GM10847 (cell line): ENCODE measurements at regions not wholly inside any gene's neighbourhood (a gene's known extent, or its start where the extent isn't known, plus 50 kb on each side); places are given as distances from the start of the nearest gene placed in this dataset.

Experiments
- POLR2A ChIP-seq: IDR thresholded peaks from 2 replicates; pipeline ENCODE4 v1.6.1; 2011; ENCODE audit not compliant: insufficient read length; ENCODE audit errors: extremely low read depth

- no peak for TF ChIP-seq POLR2A
Measured at GRCh38 chr7:25279705-25280104, 51.4 kb upstream of the NPVF start.

- TF ChIP-seq POLR2A = no peak
Measured at GRCh38 chr7:25280181-25280580, 51.9 kb upstream of the NPVF start.

- TF ChIP-seq POLR2A = no peak
Measured at GRCh38 chr7:25282194-25282593, 53.9 kb upstream of the NPVF start.

- TF ChIP-seq POLR2A = no peak
Measured at GRCh38 chr7:25286756-25287155, 58.5 kb upstream of the NPVF start.

GRCh38 chr7:25287291-25287690 lies 59.0 kb upstream of the NPVF start:
- TF ChIP-seq POLR2A = no peak

GRCh38 chr7:25288556-25289307 lies 60.4 kb upstream of the NPVF start:
- TF ChIP-seq POLR2A = no peak

GRCh38 chr7:25289518-25289917 lies 61.2 kb upstream of the NPVF start:
- TF ChIP-seq POLR2A = no peak

GRCh38 chr7:25294624-25295023 lies 66.3 kb upstream of the NPVF start:
- no peak for TF ChIP-seq POLR2A

GRCh38 chr7:25295387-25295786 lies 67.1 kb upstream of the NPVF start:
- TF ChIP-seq POLR2A = no peak

GRCh38 chr7:25296086-25296485 lies 67.8 kb upstream of the NPVF start:
- TF ChIP-seq POLR2A = no peak

- no peak for TF ChIP-seq POLR2A
Measured at GRCh38 chr7:25297278-25297677, 69.0 kb upstream of the NPVF start.

- TF ChIP-seq POLR2A = no peak
Measured at GRCh38 chr7:25303281-25304181, 75.2 kb upstream of the NPVF start.

GRCh38 chr7:25304691-25305090 lies 76.4 kb upstream of the NPVF start:
- TF ChIP-seq POLR2A = no peak

- no peak for TF ChIP-seq POLR2A
Measured at GRCh38 chr7:25305831-25306230, 77.5 kb upstream of the NPVF start.

GRCh38 chr7:25307624-25308023 lies 79.3 kb upstream of the NPVF start:
- TF ChIP-seq POLR2A = no peak

GRCh38 chr7:25308246-25308645 lies 80.0 kb upstream of the NPVF start:
- TF ChIP-seq POLR2A = no peak
